Muscle layer of duodenum (tissue), 2 donors: ENCODE measurements at regions not wholly inside any gene's neighbourhood (a gene's known extent, or its start where the extent isn't known, plus 50 kb on each side); places are given as distances from the start of the nearest gene placed in this dataset.

Experiments
- H3K27ac ChIP-seq: one replicate; pipeline ENCODE4 v1.7.0; 2013; ENCODE audit warnings: mild to moderate bottlenecking, low read length
- H3K27me3 ChIP-seq: one replicate; pipeline ENCODE4 v1.7.0; 2013; ENCODE audit warnings: low read depth, mild to moderate bottlenecking, control low read depth, low read length
- H3K36me3 ChIP-seq, 2 donors: one replicate each; pipeline ENCODE4 v1.7.0; 2013; ENCODE audit warnings: low read length in 2 of 2, control low read depth in 1 of 2, mild to moderate bottlenecking in 1 of 2; ENCODE audit not compliant: insufficient read depth in 2 of 2, control insufficient read depth in 1 of 2
- H3K4me1 ChIP-seq, 2 donors: one replicate each; pipeline ENCODE4 v1.7.0; 2013; ENCODE audit warnings: low read length in 2 of 2, mild to moderate bottlenecking in 2 of 2, control low read depth in 1 of 2, moderate library complexity in 1 of 2; ENCODE audit not compliant: insufficient read depth in 2 of 2, control insufficient read depth in 1 of 2
- H3K4me3 ChIP-seq, 2 donors: one replicate each; pipeline ENCODE4 v1.7.0; 2013; ENCODE audit warnings: low read length in 2 of 2, low read depth in 1 of 2, mild to moderate bottlenecking in 1 of 2
- H3K9me3 ChIP-seq, 2 donors: one replicate each; pipeline ENCODE4 v1.7.0; 2013; ENCODE audit warnings: low read length in 2 of 2, control low read depth in 1 of 2, mild to moderate bottlenecking in 1 of 2; ENCODE audit not compliant: control insufficient read depth in 1 of 2
- donor health status: healthy.

- Histone ChIP-seq H3K27ac (no peak overlapping the region), H3K36me3 (no peaks in the 10 kb centered on the region), H3K4me1 (no peaks in the 10 kb centered on the region), H3K27me3 (no peaks in the 10 kb centered on the region), H3K4me3 (no peak overlapping the region), H3K9me3 (no peaks in the 10 kb centered on the region)
Measured at GRCh38 chr4:181761156-181761555, 482.0 kb upstream of the TENM3 start.

GRCh38 chr4:181766061-181766548 is 477.1 kb upstream of the TENM3 start:
- Histone ChIP-seq H3K4me3 (no peak overlapping the region), H3K27ac (no peak overlapping the region), H3K36me3 (no peaks in the 10 kb centered on the region), H3K4me1 (no peaks in the 10 kb centered on the region), H3K27me3 (no peaks in the 10 kb centered on the region), H3K9me3 (no peaks in the 10 kb centered on the region)

- H3K4me3 ChIP-seq: no peak overlapping the region
- no peaks in the 10 kb centered on the region for H3K9me3 ChIP-seq
- no peaks in the 10 kb centered on the region for H3K27me3 ChIP-seq
- H3K36me3 ChIP-seq: no peaks in the 10 kb centered on the region
- H3K4me1 ChIP-seq: no peaks in the 10 kb centered on the region
- H3K27ac ChIP-seq: no peak overlapping the region
Measured at GRCh38 chr4:181770971-181771370, 472.2 kb upstream of the TENM3 start.

GRCh38 chr4:181775298-181775697 is 467.9 kb upstream of the TENM3 start:
- no peaks in the 10 kb centered on the region for H3K27me3 ChIP-seq

GRCh38 chr4:181776264-181777054 is 466.7 kb upstream of the TENM3 start:
- Histone ChIP-seq H3K4me3 (no peak overlapping the region), H3K36me3 (no peaks in the 10 kb centered on the region), H3K27me3 (no peaks in the 10 kb centered on the region), H3K4me1 (no peaks in the 10 kb centered on the region), H3K27ac (no peak overlapping the region), H3K9me3 (no peaks in the 10 kb centered on the region)

More at GRCh38 chr4:181775298-181775697, 467.9 kb upstream of the TENM3 start:
- Histone ChIP-seq H3K9me3 (no peaks in the 10 kb centered on the region), H3K4me1 (no peaks in the 10 kb centered on the region), H3K27ac (no peak overlapping the region), H3K4me3 (no peak overlapping the region), H3K36me3 (no peaks in the 10 kb centered on the region)

GRCh38 chr4:181777518-181777917 is 465.7 kb upstream of the TENM3 start:
- Histone ChIP-seq H3K27ac (no peak overlapping the region), H3K4me3 (no peak overlapping the region), H3K4me1 (no peaks in the 10 kb centered on the region), H3K36me3 (no peaks in the 10 kb centered on the region), H3K27me3 (no peaks in the 10 kb centered on the region), H3K9me3 (no peaks in the 10 kb centered on the region)

- no peak overlapping the region for H3K27ac ChIP-seq
- no peaks in the 10 kb centered on the region for H3K9me3 ChIP-seq
- H3K4me1 ChIP-seq: no peaks in the 10 kb centered on the region
- H3K36me3 ChIP-seq: no peaks in the 10 kb centered on the region
- no peaks in the 10 kb centered on the region for H3K27me3 ChIP-seq
- no peak overlapping the region for H3K4me3 ChIP-seq
Measured at GRCh38 chr4:181784881-181785280, 458.3 kb upstream of the TENM3 start.

GRCh38 chr4:181792641-181793040 is 450.6 kb upstream of the TENM3 start:
- Histone ChIP-seq H3K27ac (no peak overlapping the region), H3K27me3 (no peaks in the 10 kb centered on the region), H3K4me3 (no peak overlapping the region), H3K4me1 (no peaks in the 10 kb centered on the region), H3K9me3 (peaks cover 0 to 21% of the 10 kb centered on the region in 2 donors), H3K36me3 (no peaks in the 10 kb centered on the region)

- H3K27ac ChIP-seq: no peak overlapping the region
- no peaks in the 10 kb centered on the region for H3K36me3 ChIP-seq
- no peaks in the 10 kb centered on the region for H3K27me3 ChIP-seq
- no peak overlapping the region for H3K4me3 ChIP-seq
- no peaks in the 10 kb centered on the region for H3K4me1 ChIP-seq
- peaks cover 0 to 21% of the 10 kb centered on the region in 2 donors for H3K9me3 ChIP-seq
Measured at GRCh38 chr4:181793096-181793495, 450.1 kb upstream of the TENM3 start.

- Histone ChIP-seq H3K27me3 (no peaks in the 10 kb centered on the region), H3K36me3 (no peaks in the 10 kb centered on the region), H3K4me1 (no peaks in the 10 kb centered on the region)
Measured at GRCh38 chr4:181796502-181796901, 446.7 kb upstream of the TENM3 start.

GRCh38 chr4:181798536-181798935 is 444.7 kb upstream of the TENM3 start:
- Histone ChIP-seq H3K27me3 (no peaks in the 10 kb centered on the region), H3K36me3 (no peaks in the 10 kb centered on the region), H3K4me3 (no peak overlapping the region), H3K4me1 (no peaks in the 10 kb centered on the region), H3K27ac (no peak overlapping the region), H3K9me3 (peaks cover 0 to 21% of the 10 kb centered on the region in 2 donors)

More at GRCh38 chr4:181796502-181796901, 446.7 kb upstream of the TENM3 start:
- no peak overlapping the region for H3K4me3 ChIP-seq
- peaks cover 0 to 21% of the 10 kb centered on the region in 2 donors for H3K9me3 ChIP-seq
- no peak overlapping the region for H3K27ac ChIP-seq
